Loucy (cell line): ENCODE measurements at regions not wholly inside any gene's neighbourhood (a gene's known extent, or its start where the extent isn't known, plus 50 kb on each side); places are given as distances from the start of the nearest gene placed in this dataset.

Source experiments
- EZH2phosphoT487 ChIP-seq: fragments of 200-600 bp; IDR thresholded peaks from 2 replicates; pipeline ENCODE4 v1.6.1; 2018; ENCODE audit warnings: antibody characterized with exemption, mild to moderate bottlenecking, moderate library complexity, borderline replicate concordance
- TF ChIP-seq, protein P1 (sequence below): fragments of 200-600 bp; sonication (generic); conservative IDR thresholded peaks from 2 replicates; pipeline ENCODE4 v1.5.1; 2014; ENCODE audit warnings: mild to moderate bottlenecking, antibody characterized with exemption, low read length

DNA sequence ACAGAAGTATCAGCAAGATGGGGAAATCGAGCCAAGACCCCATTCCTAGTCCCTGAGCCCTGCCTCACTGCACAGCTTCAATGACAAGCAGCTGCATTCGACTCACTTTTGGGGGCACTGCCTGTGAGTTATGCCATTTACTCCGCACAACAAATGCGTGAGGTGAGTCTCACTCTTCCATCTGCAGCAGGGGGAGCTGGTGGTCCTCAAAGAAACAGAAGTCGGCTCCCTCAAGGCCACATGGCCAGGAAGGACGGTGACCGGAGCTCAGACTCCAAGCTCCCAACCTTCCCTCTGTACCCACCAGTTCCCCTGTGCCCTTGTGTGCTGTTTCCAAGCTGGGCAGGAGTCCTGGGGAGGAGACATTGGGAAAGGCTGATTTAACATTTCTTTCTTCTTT is 127.7 kb upstream of the IQSEC1 start:
- TF ChIP-seq, protein P1, sequence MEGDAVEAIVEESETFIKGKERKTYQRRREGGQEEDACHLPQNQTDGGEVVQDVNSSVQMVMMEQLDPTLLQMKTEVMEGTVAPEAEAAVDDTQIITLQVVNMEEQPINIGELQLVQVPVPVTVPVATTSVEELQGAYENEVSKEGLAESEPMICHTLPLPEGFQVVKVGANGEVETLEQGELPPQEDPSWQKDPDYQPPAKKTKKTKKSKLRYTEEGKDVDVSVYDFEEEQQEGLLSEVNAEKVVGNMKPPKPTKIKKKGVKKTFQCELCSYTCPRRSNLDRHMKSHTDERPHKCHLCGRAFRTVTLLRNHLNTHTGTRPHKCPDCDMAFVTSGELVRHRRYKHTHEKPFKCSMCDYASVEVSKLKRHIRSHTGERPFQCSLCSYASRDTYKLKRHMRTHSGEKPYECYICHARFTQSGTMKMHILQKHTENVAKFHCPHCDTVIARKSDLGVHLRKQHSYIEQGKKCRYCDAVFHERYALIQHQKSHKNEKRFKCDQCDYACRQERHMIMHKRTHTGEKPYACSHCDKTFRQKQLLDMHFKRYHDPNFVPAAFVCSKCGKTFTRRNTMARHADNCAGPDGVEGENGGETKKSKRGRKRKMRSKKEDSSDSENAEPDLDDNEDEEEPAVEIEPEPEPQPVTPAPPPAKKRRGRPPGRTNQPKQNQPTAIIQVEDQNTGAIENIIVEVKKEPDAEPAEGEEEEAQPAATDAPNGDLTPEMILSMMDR: peak; percentile 66
- TF ChIP-seq EZH2phosphoT487: no peak
